H1 (cell line): ENCODE measurements at regions not wholly inside any gene's neighbourhood (a gene's known extent, or its start where the extent isn't known, plus 50 kb on each side); places are given as distances from the start of the nearest gene placed in this dataset.

Experiments
- ATF2 ChIP-seq: IDR thresholded peaks from 2 replicates; pipeline ENCODE4 v1.6.1; 2012; ENCODE audit warnings: low read length, inconsistent platforms
- CHD1 ChIP-seq: IDR thresholded peaks from 2 replicates; pipeline ENCODE4 v1.6.1; 2012; ENCODE audit warnings: low read depth, low read length, improper control_type of control experiment
- CHD7 ChIP-seq: fragments of 300-600 bp; sonication (generic); IDR thresholded peaks from 2 replicates; pipeline ENCODE4 v1.7.1; 2012; ENCODE audit warnings: low read length, moderate library complexity, mild to moderate bottlenecking, inconsistent platforms; ENCODE audit not compliant: insufficient replicate concordance
- KDM4A ChIP-seq: IDR thresholded peaks from one replicate; pipeline ENCODE4 v1.7.1; 2012; ENCODE audit warnings: low read depth, mild to moderate bottlenecking, moderate library complexity, low read length, inconsistent platforms; ENCODE audit not compliant: severe bottlenecking
- MAFK ChIP-seq: IDR thresholded peaks from 2 replicates; pipeline ENCODE4 v1.6.1; 2012; ENCODE audit warnings: low read depth, mild to moderate bottlenecking, improper control_type of control experiment, low read length
- NANOG ChIP-seq: IDR thresholded peaks from 2 replicates; pipeline ENCODE4 v1.6.1; 2011; ENCODE audit warnings: low read length, low read depth, mild to moderate bottlenecking, inconsistent platforms; ENCODE audit not compliant: insufficient read depth, poor library complexity, severe bottlenecking
- SIRT6 ChIP-seq: IDR thresholded peaks from one replicate; pipeline ENCODE4 v1.7.1; 2012; ENCODE audit warnings: low read length, inconsistent platforms
- SP4 ChIP-seq: IDR thresholded peaks from 2 replicates; pipeline ENCODE4 v1.6.1; 2012; ENCODE audit warnings: low read length, inconsistent platforms
- TBP ChIP-seq: IDR thresholded peaks from 2 replicates; pipeline ENCODE4 v1.6.1; 2011; ENCODE audit warnings: low read depth, low read length, improper control_type of control experiment
- ZNF274 ChIP-seq: IDR thresholded peaks from 2 replicates; pipeline ENCODE4 v1.7.0; 2012; ENCODE audit warnings: low read length, borderline replicate concordance; ENCODE audit errors: extremely low read depth

DNA sequence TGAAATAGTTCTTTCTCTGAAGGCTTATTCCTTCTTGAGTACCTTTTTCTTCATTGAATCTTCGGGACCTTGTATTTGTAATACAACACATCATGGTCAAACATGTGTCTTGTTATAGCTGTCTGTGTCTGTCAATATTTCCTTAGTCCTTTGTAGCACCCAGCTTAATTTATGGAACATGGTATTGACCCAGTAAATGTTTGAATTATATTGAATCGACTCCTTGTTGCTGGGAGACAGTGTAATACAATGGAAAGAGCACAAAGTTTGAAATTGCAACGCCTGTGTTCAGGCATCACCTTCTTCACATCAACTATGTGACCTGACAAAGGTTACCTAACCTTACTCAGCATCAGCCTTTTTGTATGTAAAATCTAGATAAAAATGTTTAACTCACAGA is 267.2 kb upstream of the CYRIA start (continued):
- TF ChIP-seq CHD7 (no peak), SIRT6 (no peak), ATF2 (no peak), TBP (no peak), NANOG (no peak), KDM4A (no peak), CHD1 (no peak), MAFK (no peak), ZNF274 (no peak), SP4 (no peak)
